ENCODE measurements at regions not wholly inside any gene's neighbourhood (a gene's known extent, or its start where the extent isn't known, plus 50 kb on each side); places are given as distances from the start of the nearest gene placed in this dataset.

DNA sequence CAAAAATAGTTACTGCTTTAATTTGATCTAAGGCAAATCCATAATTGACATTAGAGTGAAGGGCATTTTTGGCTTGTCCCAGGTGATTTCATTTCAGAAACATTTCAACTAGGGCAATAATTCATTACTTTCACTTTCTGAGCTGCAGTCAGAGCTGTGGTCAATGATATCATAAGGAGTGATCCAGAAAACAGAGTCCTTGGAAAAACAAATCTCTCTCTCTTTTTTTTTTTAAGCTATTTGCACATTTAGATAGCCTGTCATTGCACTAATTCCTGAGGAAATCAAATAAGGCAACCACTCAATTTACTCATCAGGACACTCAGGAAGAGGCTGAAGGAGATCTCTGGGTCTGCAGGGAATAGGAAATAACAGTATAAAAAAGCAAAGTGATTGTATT, 269.5 kb upstream of the LRRC3B start:
- no peak for DNase-seq (ENCODE audit: low read depth)

DNA sequence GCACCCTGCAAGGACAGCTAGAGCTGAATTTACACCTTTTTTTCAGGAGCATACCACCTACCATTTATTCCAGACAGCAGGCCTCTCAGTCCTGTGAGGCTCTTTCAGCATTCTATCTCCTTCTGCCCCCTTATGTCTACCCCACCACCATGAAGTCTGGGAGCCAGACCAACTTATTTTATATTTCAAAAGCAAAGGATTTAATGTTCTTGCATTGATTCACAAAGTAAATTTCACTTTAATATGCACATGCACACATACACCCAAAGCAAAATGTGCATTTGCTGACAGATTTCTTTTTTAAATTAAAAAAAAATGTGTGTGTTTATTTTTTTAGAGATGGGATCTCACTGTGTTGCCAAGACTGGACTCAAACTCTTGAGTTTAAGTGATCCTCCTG, 264.2 kb upstream of the LRRC3B start:
- no peak for DNase-seq (ENCODE audit: low read depth)

DNA sequence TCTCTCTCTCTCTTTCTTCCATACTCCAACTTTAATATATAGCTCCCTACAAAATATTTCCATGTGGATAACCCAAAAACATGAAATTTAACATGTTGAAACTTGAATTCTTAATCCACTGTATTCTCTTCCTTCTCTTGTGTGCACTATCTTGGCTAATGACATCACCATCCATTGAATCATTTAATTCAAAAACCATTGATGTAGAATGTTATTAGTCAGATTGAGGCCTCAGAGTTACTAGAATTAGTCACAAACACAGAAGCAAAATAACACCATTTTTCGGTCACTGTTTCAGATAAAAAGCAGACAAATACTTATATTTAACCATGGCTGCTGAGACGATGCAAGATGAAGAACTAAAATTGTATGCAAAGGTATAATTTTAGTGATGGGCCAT, 256.9 kb upstream of the LRRC3B start:
- no peak for DNase-seq (ENCODE audit: low read depth)

DNA sequence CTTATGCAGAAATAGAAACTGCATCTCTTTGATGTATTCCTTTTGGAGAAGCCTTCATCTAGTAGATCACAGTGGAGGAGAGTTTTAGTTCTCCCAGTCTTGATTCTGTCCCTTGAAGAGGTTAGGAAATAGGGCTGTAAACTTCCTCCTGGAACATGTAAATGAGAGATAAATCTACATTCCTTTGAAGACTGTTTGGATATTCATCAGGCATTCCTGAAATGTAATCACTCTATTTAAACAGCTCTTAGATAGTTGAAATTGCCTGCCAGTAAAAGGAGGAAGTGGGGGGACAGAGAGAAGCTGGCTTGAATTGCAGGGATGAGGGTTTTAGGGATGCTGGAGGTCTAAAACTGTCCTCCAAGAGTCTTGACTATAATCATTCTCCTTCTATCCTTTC, 254.3 kb upstream of the LRRC3B start:
- no peak for DNase-seq (ENCODE audit: low read depth)

DNA sequence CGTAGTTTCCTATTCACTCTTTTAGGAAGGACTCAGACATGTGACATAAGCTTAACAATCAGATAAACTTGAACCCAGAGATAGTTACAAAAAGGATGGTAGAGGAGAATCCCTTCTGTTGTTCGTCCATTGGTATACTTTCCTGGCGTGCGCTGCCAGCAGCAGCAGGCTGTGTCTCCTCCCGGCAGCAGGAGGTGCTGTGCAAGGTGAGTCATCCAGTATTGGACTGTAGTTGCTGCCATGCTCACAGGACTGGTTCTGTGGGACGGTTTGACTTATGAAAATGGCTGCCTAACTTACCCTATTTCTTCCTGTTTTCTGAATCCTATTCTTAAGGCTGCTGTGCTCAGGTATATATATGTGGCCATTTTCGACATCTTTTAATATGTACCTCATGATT, 253.4 kb upstream of the LRRC3B start:
- no peak for DNase-seq (ENCODE audit: low read depth)

DNA sequence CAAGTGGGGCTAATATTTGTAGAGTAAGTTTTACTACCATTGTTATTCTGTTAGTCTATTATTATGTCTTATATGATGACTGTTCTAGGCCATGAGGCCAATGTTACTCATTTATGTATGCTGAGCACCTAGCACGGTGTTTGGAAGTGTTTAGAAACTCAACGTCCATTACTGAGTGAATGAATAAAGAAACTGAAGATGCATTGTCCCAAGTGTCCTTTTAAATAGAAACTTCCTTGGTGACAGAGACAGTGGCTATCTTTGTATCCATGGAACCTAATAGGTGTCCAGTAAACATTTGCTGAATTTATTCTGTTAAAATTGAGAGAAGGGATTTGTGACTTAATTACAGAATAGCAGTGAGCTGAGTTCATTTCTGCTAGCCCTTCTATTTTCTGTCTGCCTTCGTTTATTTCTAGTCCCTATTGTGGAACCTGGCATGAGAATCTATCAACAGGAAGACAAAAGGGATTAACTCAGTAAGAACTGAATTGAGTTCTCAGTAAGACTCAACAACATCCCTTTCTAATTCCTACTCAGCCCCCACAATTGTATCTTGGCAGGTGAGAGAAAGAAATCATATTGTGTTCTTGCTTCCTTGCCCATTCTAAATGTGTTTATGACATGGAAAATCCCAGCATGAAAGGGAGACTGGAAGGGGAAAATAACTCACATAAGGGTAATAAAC, 246.6 kb upstream of the LRRC3B start:
- no peak for DNase-seq (ENCODE audit: low read depth)

DNA sequence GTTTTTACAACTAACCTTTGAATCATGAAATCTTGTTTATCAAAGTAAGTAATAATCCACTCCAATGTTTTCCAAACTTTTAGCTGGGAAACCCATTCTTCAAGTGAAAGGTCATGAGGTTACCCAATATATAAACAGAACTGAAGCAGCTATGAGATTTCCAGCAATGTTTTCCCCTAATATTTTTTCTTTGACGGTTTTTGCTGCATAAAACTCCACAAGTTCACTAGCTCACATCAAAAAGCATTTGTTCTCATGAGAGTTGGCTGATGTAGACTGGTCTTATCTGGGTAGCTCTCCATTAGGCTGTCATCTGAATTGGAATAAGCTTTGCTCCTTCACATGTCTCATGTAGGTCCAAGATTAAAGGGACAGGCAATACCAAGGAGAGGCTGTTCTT, 241.2 kb upstream of the LRRC3B start:
- no peak for DNase-seq (ENCODE audit: low read depth)

DNA sequence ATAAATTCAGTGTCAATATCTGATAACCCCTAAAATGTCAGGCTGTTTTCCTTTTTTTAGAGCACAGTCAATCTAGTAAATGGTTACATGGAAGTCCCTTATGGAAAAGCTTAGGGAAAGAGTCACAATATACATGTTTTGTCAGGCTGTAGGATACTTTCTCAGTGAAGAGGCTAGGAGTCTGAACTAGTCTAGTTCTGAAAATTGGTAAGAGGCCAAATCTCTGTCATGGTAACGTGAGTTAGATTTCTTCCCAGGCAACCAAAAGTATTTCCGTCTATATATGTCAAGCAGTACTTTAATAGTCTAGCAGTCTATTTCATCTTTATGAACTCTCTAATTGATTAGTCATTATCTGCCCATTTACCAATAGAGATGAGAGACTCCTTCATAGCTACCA, 215.9 kb upstream of the LRRC3B start:
- DNase-seq (ENCODE audit: low read depth) = no peak

DNA sequence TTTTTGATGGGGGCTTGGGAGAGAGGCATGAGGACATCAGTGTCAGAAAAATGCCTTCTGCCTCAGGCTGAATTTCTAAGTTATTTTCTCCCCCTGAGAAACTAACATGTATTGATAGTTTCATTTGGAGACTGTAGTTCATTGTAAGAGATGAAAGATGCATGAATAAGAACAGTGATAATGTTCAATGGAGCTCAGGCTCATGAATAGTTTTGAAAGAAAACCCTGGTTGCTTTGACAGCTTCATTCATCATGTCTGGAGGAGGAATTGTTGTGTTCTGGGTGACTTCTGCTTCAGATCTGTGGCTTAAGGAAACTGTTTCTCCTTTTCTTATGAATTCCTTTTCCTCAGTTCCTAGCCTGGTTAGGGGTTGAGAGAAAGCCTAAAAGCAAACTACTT, 204.0 kb upstream of the LRRC3B start:
- no peak for DNase-seq (ENCODE audit: low read depth)

DNA sequence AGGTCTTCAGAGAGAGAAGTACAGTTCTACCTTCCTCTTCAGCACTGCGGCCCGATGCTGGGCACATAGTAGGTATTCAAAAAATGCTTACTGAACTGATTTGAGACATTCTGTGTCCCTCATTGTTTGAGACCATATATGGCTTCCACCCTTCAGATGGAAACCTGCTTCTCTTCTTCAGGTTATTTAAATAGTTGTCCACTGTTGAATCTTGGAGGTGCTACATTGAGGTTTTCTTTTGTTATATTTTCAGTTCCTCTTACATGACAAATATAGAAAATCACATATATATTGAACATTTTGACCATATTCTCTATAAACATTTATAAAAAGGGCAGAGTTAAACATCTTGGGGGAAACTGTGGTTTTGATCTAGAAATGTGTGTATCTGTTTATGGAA, 200.2 kb upstream of the LRRC3B start:
- no peak for DNase-seq (ENCODE audit: low read depth)

DNA sequence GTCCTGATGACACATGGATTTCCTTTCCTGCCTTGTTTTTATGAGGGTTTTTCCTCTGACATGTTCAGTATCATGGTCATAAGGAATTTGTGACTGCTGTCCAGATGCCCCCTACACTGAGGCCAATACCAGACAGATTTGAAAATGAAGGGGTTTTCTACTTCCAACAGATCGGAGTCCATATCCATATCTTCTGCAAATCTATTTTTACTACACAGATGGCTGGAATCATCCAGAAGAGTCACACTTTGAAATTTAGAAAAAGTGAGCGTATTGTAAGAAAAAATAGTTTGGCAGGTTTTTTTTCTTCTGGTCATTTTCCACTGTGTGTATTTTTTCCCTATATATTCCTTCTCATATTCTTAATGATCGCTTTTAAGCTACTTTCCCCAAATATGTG, 197.5 kb upstream of the LRRC3B start:
- no peak for DNase-seq (ENCODE audit: low read depth)

DNA sequence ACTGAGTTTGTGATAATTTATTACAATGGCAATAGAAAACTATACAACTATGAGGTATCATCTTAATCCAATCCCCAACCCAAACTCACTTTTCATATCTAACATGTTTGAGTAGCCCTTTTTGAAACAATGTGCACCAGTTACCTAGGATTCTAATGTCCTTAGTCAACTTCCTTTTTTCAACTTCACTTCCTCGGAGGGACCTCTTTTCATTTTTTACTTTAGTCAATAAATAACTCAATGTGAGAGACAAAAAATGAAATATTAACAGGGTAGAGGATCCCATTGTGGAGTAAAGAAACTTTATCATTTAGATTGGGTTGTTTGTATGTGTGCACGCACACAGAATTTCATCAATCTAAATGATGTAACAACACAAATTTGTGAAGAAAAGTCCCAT, 193.6 kb upstream of the LRRC3B start:
- DNase-seq (ENCODE audit: low read depth) = no peak

DNA sequence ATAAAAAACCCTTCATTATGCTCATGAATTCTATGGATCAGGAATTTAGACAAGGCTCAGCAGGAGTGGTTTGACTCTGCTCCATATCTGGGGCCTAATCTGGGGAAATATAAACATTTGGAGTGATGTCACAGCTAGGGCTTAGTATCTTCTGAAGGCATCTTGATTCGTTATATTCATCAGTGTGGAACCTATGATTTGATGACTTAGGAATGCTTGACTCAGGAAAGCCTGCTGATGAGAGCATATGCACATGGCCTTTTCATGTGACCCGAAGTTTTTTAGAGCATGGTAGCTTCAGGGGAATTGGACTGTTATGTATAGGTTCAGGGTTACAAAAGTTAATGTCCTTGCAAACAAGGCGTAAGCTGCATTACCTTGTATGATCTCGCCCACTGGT, 184.9 kb upstream of the LRRC3B start:
- DNase-seq (ENCODE audit: low read depth) = no peak

DNA sequence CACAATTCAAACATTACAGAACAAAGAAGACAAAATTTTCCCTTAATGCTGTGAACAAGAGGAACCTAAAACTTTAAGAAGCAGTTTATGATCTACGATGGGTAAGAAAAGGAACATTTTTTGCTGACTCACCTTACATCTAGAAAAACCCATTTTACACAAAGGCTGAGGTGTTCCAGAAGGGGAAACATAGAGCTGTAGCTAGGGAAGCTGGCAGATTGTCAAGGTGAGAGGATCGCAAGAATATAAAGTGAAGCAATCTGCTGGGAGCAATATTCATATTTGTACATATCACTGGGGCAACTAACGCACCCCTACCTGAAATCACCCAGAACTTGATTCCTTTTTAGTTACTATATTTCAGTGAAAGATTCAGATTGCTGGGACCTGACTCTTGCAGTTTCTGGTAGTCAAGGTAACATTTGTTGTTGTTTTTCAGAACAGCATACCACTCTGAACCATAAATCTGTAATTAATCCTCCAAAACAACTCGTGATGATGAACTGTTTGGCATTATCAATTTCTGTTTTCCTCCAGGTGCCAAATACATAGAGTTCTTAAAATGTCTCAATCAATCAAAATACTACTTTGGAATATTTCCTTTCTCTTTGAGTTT, 184.1 kb upstream of the LRRC3B start:
- no peak for DNase-seq (ENCODE audit: low read depth)

DNA sequence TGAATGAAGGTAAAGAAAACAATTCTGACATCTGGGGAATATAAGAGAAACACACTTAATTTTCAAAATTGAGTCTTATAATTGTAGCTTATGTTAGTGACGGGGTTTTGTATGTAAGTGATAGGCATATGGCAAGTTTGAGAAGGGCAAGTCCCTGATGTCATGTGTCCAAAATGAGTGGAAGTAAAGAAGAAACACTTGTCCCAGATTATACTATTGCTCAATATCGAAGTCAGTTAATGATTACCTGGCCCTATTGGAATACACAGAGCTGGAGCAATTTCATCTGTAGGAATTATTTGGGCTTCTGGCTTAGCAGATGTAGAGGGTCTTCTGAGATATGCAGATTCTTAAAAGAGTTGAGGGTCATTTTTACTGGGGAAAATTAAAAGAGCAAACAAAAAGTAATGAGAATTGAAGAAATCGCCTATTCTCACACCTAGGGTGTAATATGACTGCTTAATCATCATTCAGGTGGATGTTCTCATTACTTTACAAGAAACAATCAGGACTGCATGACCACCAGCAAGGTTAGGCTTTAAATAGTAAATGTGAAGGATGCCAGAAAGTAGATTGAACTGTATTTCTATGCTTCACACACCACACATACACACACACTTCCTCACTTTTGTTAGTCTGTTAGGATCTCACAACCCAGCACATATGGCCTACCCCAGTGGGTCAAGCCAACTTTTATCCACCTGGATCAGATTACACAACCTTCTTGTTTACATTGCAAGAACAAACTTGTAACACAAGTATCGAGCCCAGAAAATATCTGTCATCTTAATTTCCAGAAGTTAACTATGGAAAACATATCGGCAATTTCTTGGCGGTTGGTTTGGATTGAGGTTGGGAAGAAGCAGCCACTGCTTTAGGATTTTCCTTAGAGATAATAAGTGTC, 183.3 kb upstream of the LRRC3B start:
- DNase-seq (ENCODE audit: low read depth) = no peak

DNA sequence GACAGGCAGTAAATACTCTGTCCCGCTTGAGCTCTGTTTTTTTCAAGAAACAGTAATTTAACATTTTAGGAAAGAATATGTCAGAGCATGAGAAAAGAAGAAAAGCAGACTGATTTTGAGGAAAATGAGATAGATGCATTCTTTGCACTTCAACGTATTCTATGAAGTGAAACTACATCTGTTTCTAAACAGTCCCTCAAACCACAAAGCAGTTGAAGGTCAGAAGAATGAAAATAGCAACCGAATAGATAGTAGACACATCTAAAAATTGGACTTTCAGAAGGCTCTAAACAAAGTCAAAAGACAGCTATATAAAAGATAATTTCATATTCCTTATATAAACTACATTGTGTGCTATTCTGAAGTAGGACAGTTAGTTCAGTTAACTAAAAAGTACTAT, 172.6 kb upstream of the LRRC3B start:
- no peak for DNase-seq (ENCODE audit: low read depth)

DNA sequence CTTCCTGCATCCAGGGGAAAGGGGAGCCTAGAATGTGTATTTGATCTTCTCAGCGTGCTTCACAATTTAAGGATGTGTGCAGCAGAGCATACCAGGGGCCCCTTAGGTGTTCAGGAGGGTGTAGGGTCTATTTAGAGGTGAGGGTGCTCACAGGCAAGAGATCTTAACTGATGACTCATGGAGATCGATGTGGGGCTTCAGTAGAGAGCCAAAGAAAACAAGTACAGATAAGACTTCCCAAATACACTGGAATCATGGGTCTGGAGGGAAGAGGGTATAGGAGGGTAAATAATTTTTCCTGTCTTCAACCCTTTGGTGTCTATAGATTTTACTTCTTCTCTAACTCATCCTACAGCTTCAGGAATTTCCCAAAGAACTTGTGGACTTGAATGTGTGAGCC, 170.2 kb upstream of the LRRC3B start:
- DNase-seq (ENCODE audit: low read depth) = no peak

DNA sequence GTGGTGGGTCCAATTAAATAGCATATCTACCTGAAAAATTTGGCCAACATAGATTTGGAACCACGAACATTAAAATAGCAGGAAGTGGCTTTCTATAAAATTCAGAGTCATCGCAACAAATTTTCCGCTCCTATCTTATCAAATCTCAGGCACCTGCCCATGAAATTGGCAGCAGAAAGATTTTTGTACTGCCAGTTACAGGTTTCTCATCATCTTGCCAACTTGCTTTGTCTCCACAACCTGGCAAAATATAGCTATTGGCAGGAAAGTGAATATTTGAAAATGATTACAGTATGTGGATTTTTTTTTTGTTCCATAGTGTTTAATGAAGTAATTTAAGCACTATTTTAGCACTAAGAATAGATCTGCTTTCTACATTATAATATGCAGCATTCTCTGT, 161.6 kb upstream of the LRRC3B start:
- DNase-seq (ENCODE audit: low read depth) = no peak

DNA sequence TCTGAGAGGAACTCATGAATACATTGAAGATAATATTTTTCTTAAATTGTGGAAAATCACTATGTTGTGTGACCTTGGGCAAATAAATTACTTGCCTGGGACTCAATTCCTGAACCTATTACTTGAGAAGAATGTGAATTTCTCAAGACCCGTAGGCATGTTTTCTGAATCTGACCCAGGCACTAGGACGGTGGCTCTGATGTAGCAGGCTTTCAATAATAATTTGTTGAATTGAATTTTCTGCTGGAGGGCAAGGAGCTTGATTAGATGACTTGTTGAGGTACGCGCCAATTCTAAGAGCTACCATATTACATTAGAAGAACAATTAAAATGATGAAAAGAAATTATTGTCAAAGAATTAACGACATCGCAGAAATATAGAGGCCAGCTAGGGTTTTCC, 150.2 kb upstream of the LRRC3B start:
- no peak for DNase-seq (ENCODE audit: low read depth)

DNA sequence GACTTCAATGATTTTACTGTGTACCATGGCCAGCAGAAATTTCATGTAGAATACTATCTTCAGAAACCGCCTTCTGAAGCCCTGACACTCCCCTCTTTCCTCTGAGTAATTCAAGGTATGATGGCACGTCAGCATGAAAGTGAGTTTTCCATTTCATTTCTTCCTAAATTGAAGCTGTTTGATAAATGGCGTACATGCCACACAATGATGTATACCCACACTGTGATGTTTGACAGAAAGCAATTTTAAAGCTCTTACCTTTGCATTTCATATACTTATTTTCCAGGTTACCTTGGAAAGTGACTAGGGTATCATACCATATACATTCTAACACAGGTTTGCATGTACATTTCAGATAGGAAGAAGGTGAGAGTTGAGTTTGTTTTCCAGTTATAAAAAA, 147.9 kb upstream of the LRRC3B start:
- DNase-seq (ENCODE audit: low read depth) = no peak

DNA sequence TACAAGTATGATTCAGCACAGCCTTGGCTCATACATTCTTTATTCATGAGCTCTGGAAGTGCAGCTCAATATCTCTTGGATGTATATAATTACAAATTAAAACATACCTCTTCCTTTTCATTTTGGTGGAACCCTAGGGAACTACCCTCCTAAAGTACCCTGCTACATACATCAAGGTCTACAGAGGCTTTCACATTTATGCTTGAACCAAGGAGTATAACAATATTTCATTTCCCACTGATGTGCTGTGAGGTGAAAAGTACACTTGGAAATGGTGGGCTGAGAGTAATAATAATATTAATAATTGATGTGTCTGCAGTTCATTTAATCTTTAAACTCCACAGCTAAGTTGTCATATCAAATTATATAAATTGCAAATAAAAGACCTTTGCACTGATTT, 142.2 kb upstream of the LRRC3B start:
- no peak for DNase-seq (ENCODE audit: low read depth)

DNA sequence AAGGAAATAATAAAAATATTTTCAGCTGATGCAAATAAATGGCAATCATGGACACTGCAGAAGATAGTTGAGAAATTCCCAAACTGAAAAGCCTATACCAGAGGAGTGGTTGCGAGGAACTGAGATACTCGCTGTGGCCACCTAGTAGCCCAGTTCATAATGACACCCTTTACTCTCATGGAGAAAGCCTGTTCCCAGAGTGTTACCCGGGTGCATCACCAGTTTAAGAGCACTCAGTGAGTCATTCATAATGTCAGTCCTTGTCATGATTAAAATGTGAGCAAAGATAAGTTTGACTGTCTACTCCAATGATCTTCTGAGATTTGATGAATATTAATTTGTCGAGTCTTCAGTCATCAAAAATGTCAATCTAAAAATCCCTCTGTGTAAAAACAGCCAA, 138.4 kb upstream of the LRRC3B start:
- DNase-seq (ENCODE audit: low read depth) = no peak

DNA sequence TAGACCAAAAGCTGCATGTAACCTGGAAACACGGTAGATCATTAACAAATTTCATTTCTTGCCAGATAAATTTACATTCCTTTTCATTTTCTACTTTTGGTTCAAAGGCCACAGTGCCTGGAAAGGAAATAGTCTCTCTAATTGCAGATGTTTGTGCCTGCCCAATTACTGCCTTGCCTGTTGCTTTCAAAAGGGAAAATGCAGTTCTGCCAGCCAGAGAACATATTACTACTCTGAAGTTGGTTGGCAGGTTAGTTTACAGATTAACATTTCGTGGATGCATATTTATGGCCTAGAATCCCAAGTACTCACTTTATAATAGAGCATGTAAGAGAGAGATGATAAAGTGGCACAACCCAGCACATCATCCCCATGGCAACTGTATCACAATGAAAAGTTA, 124.3 kb upstream of the LRRC3B start:
- DNase-seq (ENCODE audit: low read depth) = no peak
